GM12878 (cell line): ENCODE measurements at regions not wholly inside any gene's neighbourhood (a gene's known extent, or its start where the extent isn't known, plus 50 kb on each side); places are given as distances from the start of the nearest gene placed in this dataset.

Source experiments
- ATAC-seq: fragments of 200-7000 bp; cut with Tn5 transposase; 3 replicates; pipeline ENCODE4 v1.9.1; 2020; ENCODE audit warnings: mild to moderate bottlenecking, moderate library complexity
- BruUV-seq: library from RNA; stranded (reverse); fragments of 400-500 nt; replicated peaks from 2 replicates; lab custom pipeline; 2021; lab: Mats Ljungman, UMichigan
- CTCF ChIA-PET: fragments of 300-600 bp; sonication (Branson Sonifier 250); formaldehyde crosslinking; extraction: SDS; loops from one replicate; lab custom pipeline; 2021; ENCODE audit warnings: inconsistent platforms; lab: Yijun Ruan, JAX
- POLR2A ChIA-PET: fragments of 350-600 bp; formaldehyde crosslinking; extraction: SDS; loops from one replicate; lab custom pipeline; 2021; ENCODE audit warnings: inconsistent platforms; lab: Charles Lee
- RAD21 ChIA-PET: fragments of 300-600 bp; sonication (Branson Sonifier 250); formaldehyde crosslinking; loops from one replicate; lab custom pipeline; 2023; ENCODE audit warnings: antibody characterized with exemption; ENCODE audit not compliant: unreplicated experiment; lab: Charles Lee
- SMC1A ChIA-PET: fragments of 300-600 bp; sonication (Branson Sonifier 250); formaldehyde crosslinking; loops from one replicate; lab custom pipeline; 2023; ENCODE audit not compliant: unreplicated experiment, uncharacterized antibody; lab: Charles Lee
- DNase-seq: peaks from one replicate; pipeline ENCODE4 v3.0.0-alpha.2; 2011; ENCODE audit warnings: low read depth, low spot score
- FAIRE-seq: peaks from 3 replicates; lab custom pipeline; 2011; peaks lifted over from hg19 to GRCh38; lab: Jason Lieb, UNC
- H2AFZ ChIP-seq: 2 replicates; pipeline ENCODE4 v1.6.0; 2011; ENCODE audit warnings: low read depth, low read length, control low read depth; ENCODE audit not compliant: control insufficient read depth
- H3K27ac ChIP-seq: 2 replicates; pipeline ENCODE4 v1.5.1; 2011; ENCODE audit warnings: control low read depth; ENCODE audit not compliant: control insufficient read depth, insufficient read depth
- H3K27me3 ChIP-seq, 2 experiments: replicated peaks in 1 of 2; 2 replicates each; pipeline versions ENCODE4 v1.6.0 to v1.6.1; 2011; ENCODE audit warnings: low read length in 1 of 2; ENCODE audit not compliant: control insufficient read depth in 2 of 2, insufficient read depth in 2 of 2
- H3K36me3 ChIP-seq, 2 experiments: 2 replicates each; pipeline ENCODE4 v1.5.1; 2011; ENCODE audit warnings: low read length in 1 of 2; ENCODE audit not compliant: control insufficient read depth in 2 of 2, insufficient read depth in 2 of 2
- H3K4me1 ChIP-seq: 2 replicates; pipeline ENCODE4 v1.6.1; 2011; ENCODE audit warnings: mild to moderate bottlenecking, low read length, moderate library complexity, mixed read lengths; ENCODE audit not compliant: control insufficient read depth, insufficient read depth
- H3K4me2 ChIP-seq: 2 replicates; pipeline ENCODE4 v1.6.0; 2011; ENCODE audit warnings: control low read depth; ENCODE audit not compliant: control insufficient read depth, insufficient read depth
- H3K4me3 ChIP-seq: fragments of 200-600 bp; sonication (generic); 2 replicates; pipeline ENCODE4 v1.5.1; 2016
- H3K79me2 ChIP-seq: 2 replicates; pipeline ENCODE4 v1.6.0; 2011; ENCODE audit warnings: low read length; ENCODE audit not compliant: control insufficient read depth, insufficient read depth
- H3K9ac ChIP-seq: 2 replicates; pipeline ENCODE4 v1.8.0; 2011; ENCODE audit warnings: low read length, control low read depth, mixed read lengths; ENCODE audit not compliant: control insufficient read depth, insufficient read depth
- H3K9me3 ChIP-seq: replicated peaks from 3 replicates; pipeline ENCODE4 v1.5.1; 2011; ENCODE audit warnings: mild to moderate bottlenecking, low read length; ENCODE audit not compliant: control insufficient read depth, insufficient read depth
- H4K20me1 ChIP-seq: 2 replicates; pipeline ENCODE4 v1.6.0; 2011; ENCODE audit not compliant: control insufficient read depth, insufficient read depth
- ATF7 ChIP-seq: fragments of 450-650 bp; IDR thresholded peaks from 2 replicates; pipeline ENCODE4 v1.6.1; 2016; ENCODE audit warnings: low read depth, mild to moderate bottlenecking
- ETV6 ChIP-seq, 2 experiments: fragments of 450-650 bp in 1 of 2; IDR thresholded peaks in 1 of 2; conservative IDR thresholded peaks in 1 of 2; 2 replicates each; pipeline ENCODE4 v1.6.1; 2014; ENCODE audit warnings: antibody characterized with exemption in 1 of 2, borderline replicate concordance in 1 of 2, low read depth in 1 of 2, mild to moderate bottlenecking in 1 of 2, moderate library complexity in 1 of 2
- GABPA ChIP-seq: IDR thresholded peaks from 2 replicates; pipeline ENCODE4 v1.6.1; 2014; ENCODE audit warnings: antibody characterized with exemption, low read depth, mild to moderate bottlenecking, inconsistent platforms
- NFIC ChIP-seq: IDR thresholded peaks from 2 replicates; pipeline ENCODE4 v1.6.1; 2012; ENCODE audit warnings: low read depth, mild to moderate bottlenecking, inconsistent platforms, low read length, moderate library complexity
- SUPT20H ChIP-seq: IDR thresholded peaks from 2 replicates; pipeline ENCODE4 v1.6.1; 2011; ENCODE audit warnings: low read depth, mild to moderate bottlenecking, low read length, moderate library complexity, borderline replicate concordance; ENCODE audit not compliant: control insufficient read depth
- TCF12 ChIP-seq: IDR thresholded peaks from 2 replicates; pipeline ENCODE4 v1.6.1; 2011; ENCODE audit warnings: low read depth, mild to moderate bottlenecking, low read length
- ZNF622 ChIP-seq: fragments of 450-650 bp; IDR thresholded peaks from 2 replicates; pipeline ENCODE4 v1.6.1; 2017; ENCODE audit warnings: mild to moderate bottlenecking, inconsistent platforms
- WGBS: methylation state at CpG from one replicate; pipeline ENCODE4 v1.1.6; 2016; ENCODE audit warnings: low lambda C conversion rate; ENCODE audit not compliant: insufficient replicate concordance, insufficient coverage; ENCODE audit errors: missing lambda C conversion rate; 5-methylcytosine and 5-hydroxymethylcytosine counted together
- in situ Hi-C: fragments of 300-500 bp; cut with MboI; formaldehyde crosslinking; loops from 9 replicates; pipeline ENCODE4 v1.14.3; 2018; ENCODE audit warnings: mixed read lengths
- intact Hi-C: fragments of 100-400 bp; cut with micrococcal nuclease; formaldehyde crosslinking; loops from one replicate; pipeline ENCODE4 v1.14.2; 2022; ENCODE audit not compliant: unreplicated experiment
- TF ChIP-seq, protein P1 (sequence below): fragments of 450-650 bp; conservative IDR thresholded peaks from 2 replicates; pipeline ENCODE4 v1.6.1; 2017; ENCODE audit warnings: mild to moderate bottlenecking, moderate library complexity
- TF ChIP-seq, protein P2 (sequence below): fragments of 450-650 bp; IDR thresholded peaks from 2 replicates; pipeline ENCODE4 v1.6.1; 2018; ENCODE audit warnings: mild to moderate bottlenecking, low read depth, moderate library complexity; ENCODE audit not compliant: partially characterized antibody

DNA sequence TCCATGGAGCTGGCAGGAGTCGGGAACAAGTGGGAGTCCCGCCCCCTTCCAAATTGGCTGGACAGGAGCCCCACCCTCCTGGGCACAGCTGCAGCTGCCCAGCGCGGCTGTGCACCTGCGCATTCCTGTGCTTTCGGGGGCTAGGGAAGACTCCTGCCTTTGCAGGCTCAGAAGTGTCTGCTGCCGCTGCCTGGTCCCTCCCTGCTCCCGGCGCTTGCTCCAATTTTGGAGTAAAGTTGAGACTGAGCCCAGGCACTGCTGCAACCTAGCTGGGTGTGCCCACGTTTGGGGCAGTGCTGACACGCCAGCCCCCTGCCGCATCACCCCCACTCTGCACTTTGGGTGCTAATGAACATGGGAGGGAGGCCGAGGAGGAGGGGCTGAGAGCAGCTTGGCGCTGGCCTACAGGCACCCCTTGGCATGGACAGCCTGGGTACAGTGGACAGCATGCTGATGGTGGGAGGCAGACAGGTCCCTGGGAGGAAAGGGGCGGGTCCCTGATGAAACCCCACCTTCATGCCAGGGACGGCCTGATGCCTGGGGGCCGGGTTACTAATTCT lies 399.2 kb upstream of the CNTN4 start:
- FAIRE-seq = no peak

More for the DNA sequence above, 399.2 kb upstream of the CNTN4 start:
- ChIA-PET SMC1A (no interaction called here), RAD21 (no interaction called here), POLR2A (no interaction called here), CTCF (no interaction called here)
- no peak overlapping the region for H3K9ac ChIP-seq
- H3K9me3 ChIP-seq = no peaks in the 10 kb centered on the region
- H3K4me3 ChIP-seq = no peak overlapping the region
- DNase-seq (no peak), ATAC-seq (no peak)
- H2AFZ ChIP-seq = no peak overlapping the region
- H3K4me1 ChIP-seq = no peaks in the 10 kb centered on the region
- no peak overlapping the region for H3K27ac ChIP-seq
- H4K20me1 ChIP-seq = no peaks in the 10 kb centered on the region
- in situ Hi-C loops (no loop called here), intact Hi-C loops (no loop called here)
- H3K27me3 ChIP-seq = no peaks in the 10 kb centered on the region
- no peak overlapping the region for H3K4me2 ChIP-seq
- no peaks in the 10 kb centered on the region for H3K36me3 ChIP-seq
- TF ChIP-seq, protein P1, sequence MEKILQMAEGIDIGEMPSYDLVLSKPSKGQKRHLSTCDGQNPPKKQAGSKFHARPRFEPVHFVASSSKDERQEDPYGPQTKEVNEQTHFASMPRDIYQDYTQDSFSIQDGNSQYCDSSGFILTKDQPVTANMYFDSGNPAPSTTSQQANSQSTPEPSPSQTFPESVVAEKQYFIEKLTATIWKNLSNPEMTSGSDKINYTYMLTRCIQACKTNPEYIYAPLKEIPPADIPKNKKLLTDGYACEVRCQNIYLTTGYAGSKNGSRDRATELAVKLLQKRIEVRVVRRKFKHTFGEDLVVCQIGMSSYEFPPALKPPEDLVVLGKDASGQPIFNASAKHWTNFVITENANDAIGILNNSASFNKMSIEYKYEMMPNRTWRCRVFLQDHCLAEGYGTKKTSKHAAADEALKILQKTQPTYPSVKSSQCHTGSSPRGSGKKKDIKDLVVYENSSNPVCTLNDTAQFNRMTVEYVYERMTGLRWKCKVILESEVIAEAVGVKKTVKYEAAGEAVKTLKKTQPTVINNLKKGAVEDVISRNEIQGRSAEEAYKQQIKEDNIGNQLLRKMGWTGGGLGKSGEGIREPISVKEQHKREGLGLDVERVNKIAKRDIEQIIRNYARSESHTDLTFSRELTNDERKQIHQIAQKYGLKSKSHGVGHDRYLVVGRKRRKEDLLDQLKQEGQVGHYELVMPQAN = no peak
- no peak for TF ChIP-seq GABPA
- TF ChIP-seq ETV6 (conservative IDR thresholded peaks at IDR 0.05 in 1 of 2, IDR thresholded peaks at IDR 0.05 in 1 of 2; ENCODE audit: borderline replicate concordance in 1 of 2, low read depth in 1 of 2) = no peak
- no peak for TF ChIP-seq TCF12
- no peak for TF ChIP-seq NFIC
- TF ChIP-seq ZNF622 = no peak
- TF ChIP-seq, protein P2, sequence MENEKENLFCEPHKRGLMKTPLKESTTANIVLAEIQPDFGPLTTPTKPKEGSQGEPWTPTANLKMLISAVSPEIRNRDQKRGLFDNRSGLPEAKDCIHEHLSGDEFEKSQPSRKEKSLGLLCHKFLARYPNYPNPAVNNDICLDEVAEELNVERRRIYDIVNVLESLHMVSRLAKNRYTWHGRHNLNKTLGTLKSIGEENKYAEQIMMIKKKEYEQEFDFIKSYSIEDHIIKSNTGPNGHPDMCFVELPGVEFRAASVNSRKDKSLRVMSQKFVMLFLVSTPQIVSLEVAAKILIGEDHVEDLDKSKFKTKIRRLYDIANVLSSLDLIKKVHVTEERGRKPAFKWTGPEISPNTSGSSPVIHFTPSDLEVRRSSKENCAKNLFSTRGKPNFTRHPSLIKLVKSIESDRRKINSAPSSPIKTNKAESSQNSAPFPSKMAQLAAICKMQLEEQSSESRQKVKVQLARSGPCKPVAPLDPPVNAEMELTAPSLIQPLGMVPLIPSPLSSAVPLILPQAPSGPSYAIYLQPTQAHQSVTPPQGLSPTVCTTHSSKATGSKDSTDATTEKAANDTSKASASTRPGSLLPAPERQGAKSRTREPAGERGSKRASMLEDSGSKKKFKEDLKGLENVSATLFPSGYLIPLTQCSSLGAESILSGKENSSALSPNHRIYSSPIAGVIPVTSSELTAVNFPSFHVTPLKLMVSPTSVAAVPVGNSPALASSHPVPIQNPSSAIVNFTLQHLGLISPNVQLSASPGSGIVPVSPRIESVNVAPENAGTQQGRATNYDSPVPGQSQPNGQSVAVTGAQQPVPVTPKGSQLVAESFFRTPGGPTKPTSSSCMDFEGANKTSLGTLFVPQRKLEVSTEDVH = no peak
- TF ChIP-seq SUPT20H = no peak
- TF ChIP-seq ATF7 = no peak
- H3K79me2 ChIP-seq = no peaks in the 10 kb centered on the region
- no TSS peak for BruUV-seq
- WGBS = 30% methylated on average over 17 of the region's 17 CpGs
